ENCODE measurements at regions not wholly inside any gene's neighbourhood (a gene's known extent, or its start where the extent isn't known, plus 50 kb on each side); places are given as distances from the start of the nearest gene placed in this dataset.

- no peak for DNase-seq (ENCODE audit: low spot score)
These were observed 438.8 kb upstream of the B3GALT2 start for GRCh38 chr1:193625255-193625654.

GRCh38 chr1:193619911-193620310, 433.5 kb upstream of the B3GALT2 start:
- no peak for DNase-seq (ENCODE audit: low spot score)

GRCh38 chr1:193614817-193615216, 428.4 kb upstream of the B3GALT2 start:
- DNase-seq (ENCODE audit: low spot score) = peak; percentile 82

GRCh38 chr1:193614275-193614674, 427.9 kb upstream of the B3GALT2 start:
- DNase-seq (ENCODE audit: low spot score) = no peak

GRCh38 chr1:193613041-193613440, 426.6 kb upstream of the B3GALT2 start:
- DNase-seq (ENCODE audit: low spot score) = no peak

- no peak for DNase-seq (ENCODE audit: low spot score)
These were observed 423.2 kb upstream of the B3GALT2 start for GRCh38 chr1:193609592-193609991.

- DNase-seq (ENCODE audit: low spot score) = no peak
These were observed 421.4 kb upstream of the B3GALT2 start for GRCh38 chr1:193607787-193608186.

GRCh38 chr1:193606035-193606434, 419.6 kb upstream of the B3GALT2 start:
- DNase-seq (ENCODE audit: low spot score) = no peak

GRCh38 chr1:193602705-193603104, 416.3 kb upstream of the B3GALT2 start:
- no peak for DNase-seq (ENCODE audit: low spot score)

GRCh38 chr1:193593147-193593885, 406.9 kb upstream of the B3GALT2 start:
- no peak for DNase-seq (ENCODE audit: low spot score)

- no peak for DNase-seq (ENCODE audit: low spot score)
These were observed 405.9 kb upstream of the B3GALT2 start for GRCh38 chr1:193592317-193592716.

- no peak for DNase-seq (ENCODE audit: low spot score)
These were observed 403.7 kb upstream of the B3GALT2 start for GRCh38 chr1:193590102-193590501.

GRCh38 chr1:193589597-193590040, 403.2 kb upstream of the B3GALT2 start:
- peak; percentile 26 for DNase-seq (ENCODE audit: low spot score)

GRCh38 chr1:193588311-193589082, 402.1 kb upstream of the B3GALT2 start:
- no peak for DNase-seq (ENCODE audit: low spot score)

GRCh38 chr1:193584731-193585239, 398.4 kb upstream of the B3GALT2 start:
- DNase-seq (ENCODE audit: low spot score) = no peak

GRCh38 chr1:193581341-193581740, 394.9 kb upstream of the B3GALT2 start:
- DNase-seq (ENCODE audit: low spot score) = no peak

GRCh38 chr1:193580419-193580818, 394.0 kb upstream of the B3GALT2 start:
- no peak for DNase-seq (ENCODE audit: low spot score)

- no peak for DNase-seq (ENCODE audit: low spot score)
These were observed 392.9 kb upstream of the B3GALT2 start for GRCh38 chr1:193579323-193579722.

GRCh38 chr1:193574913-193575312, 388.5 kb upstream of the B3GALT2 start:
- no peak for DNase-seq (ENCODE audit: low spot score)

- no peak for DNase-seq (ENCODE audit: low spot score)
These were observed 383.5 kb upstream of the B3GALT2 start for GRCh38 chr1:193569983-193570269.

GRCh38 chr1:193569096-193569982, 382.9 kb upstream of the B3GALT2 start:
- DNase-seq (ENCODE audit: low spot score) = peak; percentile 66

GRCh38 chr1:193568512-193568911, 382.1 kb upstream of the B3GALT2 start:
- DNase-seq (ENCODE audit: low spot score) = no peak
